GM18858 (cell line): ENCODE measurements at regions not wholly inside any gene's neighbourhood (a gene's known extent, or its start where the extent isn't known, plus 50 kb on each side); places are given as distances from the start of the nearest gene placed in this dataset.
A peak's percentile ranks its signal among the peaks of the same experiment; 100 is the strongest.

Source experiments
- ATAC-seq: cut with Tn5 transposase; IDR thresholded peaks from one replicate; pipeline ENCODE4 v1.9.1; 2021; ENCODE audit not compliant: unreplicated experiment

GRCh38 chr3:117979466-117979865, 1055.2 kb downstream of the IGSF11 start:
- ATAC-seq, result no peak

GRCh38 chr3:117987256-117987655, 1047.4 kb downstream of the IGSF11 start:
- no peak for ATAC-seq

- ATAC-seq, result no peak
These were observed 1044.7 kb downstream of the IGSF11 start for GRCh38 chr3:117989982-117990381.

- ATAC-seq, result no peak
These were observed 1044.0 kb downstream of the IGSF11 start for GRCh38 chr3:117990627-117991026.

- ATAC-seq, result no peak
These were observed 1038.7 kb downstream of the IGSF11 start for GRCh38 chr3:117995842-117996437.

- ATAC-seq, result peak; percentile 94
These were observed 1037.2 kb downstream of the IGSF11 start for GRCh38 chr3:117997201-117998049.

- no peak for ATAC-seq
These were observed 1036.6 kb downstream of the IGSF11 start for GRCh38 chr3:117998071-117998470.

GRCh38 chr3:118000219-118000618, 1034.4 kb downstream of the IGSF11 start:
- no peak for ATAC-seq

GRCh38 chr3:118001380-118001779, 1033.3 kb downstream of the IGSF11 start:
- no peak for ATAC-seq

GRCh38 chr3:118011910-118012309, 1022.7 kb downstream of the IGSF11 start:
- no peak for ATAC-seq

- no peak for ATAC-seq
These were observed 1005.6 kb downstream of the IGSF11 start for GRCh38 chr3:118029049-118029448.

GRCh38 chr3:118036215-118036614, 998.4 kb downstream of the IGSF11 start:
- ATAC-seq, result no peak

- ATAC-seq, result no peak
These were observed 979.3 kb downstream of the IGSF11 start for GRCh38 chr3:118055381-118055780.

GRCh38 chr3:118057086-118057485, 977.6 kb downstream of the IGSF11 start:
- ATAC-seq, result no peak

- ATAC-seq, result no peak
These were observed 975.5 kb downstream of the IGSF11 start for GRCh38 chr3:118059096-118059495.

GRCh38 chr3:118067439-118067838, 967.2 kb downstream of the IGSF11 start:
- ATAC-seq, result no peak

GRCh38 chr3:118075873-118076272, 958.8 kb downstream of the IGSF11 start:
- no peak for ATAC-seq

- no peak for ATAC-seq
These were observed 957.3 kb downstream of the IGSF11 start for GRCh38 chr3:118077332-118077731.

GRCh38 chr3:118080889-118081288, 953.8 kb downstream of the IGSF11 start:
- no peak for ATAC-seq

GRCh38 chr3:118088696-118089095, 946.0 kb downstream of the IGSF11 start:
- no peak for ATAC-seq

- no peak for ATAC-seq
These were observed 945.1 kb downstream of the IGSF11 start for GRCh38 chr3:118089563-118089962.

- no peak for ATAC-seq
These were observed 937.4 kb downstream of the IGSF11 start for GRCh38 chr3:118097226-118097625.
